Hematopoietic multipotent progenitor cell treated with erythropoietin and hydrocortisone succinate and interleukin-3 and kit ligand, for 8 days (in vitro differentiated cells): ENCODE measurements at regions not wholly inside any gene's neighbourhood (a gene's known extent, or its start where the extent isn't known, plus 50 kb on each side); places are given as distances from the start of the nearest gene placed in this dataset.
"Not testable (repeated sequence)": the region's sequence is repeated elsewhere in the genome, so short reads cannot be mapped to it uniquely, and the experiment has no call there.

Experiments used
- DNase-seq: peaks from one replicate; pipeline ENCODE4 v3.0.0-alpha.2; 2015

GRCh38 chr6:130724089-130724488, 103.1 kb upstream of the SMLR1 start:
- no peak for DNase-seq

- no peak for DNase-seq
Measured at GRCh38 chr6:130725551-130725950, 101.7 kb upstream of the SMLR1 start.

- DNase-seq, result not testable (repeated sequence)
Measured at GRCh38 chr6:130728064-130728463, 99.1 kb upstream of the SMLR1 start.

- DNase-seq, result no peak
Measured at GRCh38 chr6:130730600-130730999, 96.6 kb upstream of the SMLR1 start.

- no peak for DNase-seq
Measured at GRCh38 chr6:130734161-130734560, 93.0 kb upstream of the SMLR1 start.

GRCh38 chr6:130740308-130740707, 86.9 kb upstream of the SMLR1 start:
- no peak for DNase-seq

- DNase-seq, result no peak
Measured at GRCh38 chr6:130742131-130742681, 85.0 kb upstream of the SMLR1 start.

- no peak for DNase-seq
Measured at GRCh38 chr6:130743175-130743574, 84.0 kb upstream of the SMLR1 start.

GRCh38 chr6:130744576-130745366, 82.4 kb upstream of the SMLR1 start:
- DNase-seq, result no peak

GRCh38 chr6:130748041-130748440, 79.2 kb upstream of the SMLR1 start:
- no peak for DNase-seq

- DNase-seq, result no peak
Measured at GRCh38 chr6:130749402-130749801, 77.8 kb upstream of the SMLR1 start.

GRCh38 chr6:130752267-130752666, 74.9 kb upstream of the SMLR1 start:
- no peak for DNase-seq

- DNase-seq, result no peak
Measured at GRCh38 chr6:130754786-130755367, 72.3 kb upstream of the SMLR1 start.

GRCh38 chr6:130755368-130756034, 71.7 kb upstream of the SMLR1 start:
- DNase-seq, result no peak

GRCh38 chr6:130756824-130757223, 70.4 kb upstream of the SMLR1 start:
- DNase-seq, result no peak

- no peak for DNase-seq
Measured at GRCh38 chr6:130758813-130759212, 68.4 kb upstream of the SMLR1 start.

GRCh38 chr6:130760006-130760405, 67.2 kb upstream of the SMLR1 start:
- DNase-seq, result peak; percentile 9

GRCh38 chr6:130761286-130761685, 65.9 kb upstream of the SMLR1 start:
- DNase-seq, result no peak

- no peak for DNase-seq
Measured at GRCh38 chr6:130765181-130765727, 62.0 kb upstream of the SMLR1 start.

- no peak for DNase-seq
Measured at GRCh38 chr6:130766239-130767144, 60.7 kb upstream of the SMLR1 start.

- no peak for DNase-seq
Measured at GRCh38 chr6:130769861-130770260, 57.3 kb upstream of the SMLR1 start.

GRCh38 chr6:130771741-130772140, 55.5 kb upstream of the SMLR1 start:
- no peak for DNase-seq
